IMR-90 (cell line): ENCODE measurements at regions not wholly inside any gene's neighbourhood (a gene's known extent, or its start where the extent isn't known, plus 50 kb on each side); places are given as distances from the start of the nearest gene placed in this dataset.

Experiments
- ATAC-seq: fragments of 200-7000 bp; cut with Tn5 transposase; 2 replicates; pipeline ENCODE4 v1.9.1; 2020; ENCODE audit warnings: low read depth, mild to moderate bottlenecking, moderate library complexity
- BruUV-seq: library from RNA; stranded (reverse); fragments of 400-500 nt; replicated peaks from 2 replicates; lab custom pipeline; 2021; lab: Mats Ljungman, UMichigan
- CTCF ChIA-PET: fragments of 300-600 bp; formaldehyde crosslinking; extraction: SDS; loops from one replicate; lab custom pipeline; 2021; ENCODE audit warnings: antibody characterized with exemption; lab: Yijun Ruan, JAX
- POLR2A ChIA-PET: fragments of 300-600 bp; sonication (Branson Sonifier 250); formaldehyde crosslinking; loops from one replicate; lab custom pipeline; 2022; ENCODE audit warnings: antibody characterized with exemption; ENCODE audit not compliant: unreplicated experiment; lab: Charles Lee
- DNase-seq: peaks from one replicate; pipeline ENCODE4 v3.0.0; 2013
- H2AFZ ChIP-seq: replicated peaks from 2 replicates; pipeline ENCODE3; 2013; ENCODE audit warnings: low read length, mild to moderate bottlenecking; ENCODE audit not compliant: poor library complexity
- H2AK5ac ChIP-seq: 2 replicates; pipeline ENCODE4 v1.6.1; 2013; ENCODE audit warnings: low read depth, low read length, inconsistent platforms
- H2AK9ac ChIP-seq: replicated peaks from 2 replicates; pipeline ENCODE3; 2013; ENCODE audit warnings: mild to moderate bottlenecking, low read depth, low read length, moderate library complexity; ENCODE audit not compliant: poor library complexity
- H2BK120ac ChIP-seq: 2 replicates; pipeline ENCODE4 v1.6.1; 2013; ENCODE audit warnings: low read depth, low read length, inconsistent platforms
- H2BK15ac ChIP-seq: 3 replicates; pipeline ENCODE4 v1.6.1; 2013; ENCODE audit warnings: low read depth, low read length, inconsistent platforms
- H2BK20ac ChIP-seq: 2 replicates; pipeline ENCODE4 v1.6.1; 2013; ENCODE audit warnings: low read depth, mild to moderate bottlenecking, inconsistent platforms, low read length, moderate library complexity
- H2BK5ac ChIP-seq: 2 replicates; pipeline ENCODE4 v1.6.1; 2013; ENCODE audit warnings: mild to moderate bottlenecking, low read depth, low read length, inconsistent platforms; ENCODE audit not compliant: poor library complexity, severe bottlenecking
- H3K14ac ChIP-seq: replicated peaks from 2 replicates; pipeline ENCODE4 v1.6.1; 2013; ENCODE audit warnings: low read depth, low read length, inconsistent platforms
- H3K18ac ChIP-seq: 2 replicates; pipeline ENCODE4 v1.6.1; 2013; ENCODE audit warnings: low read depth, low read length, control low read depth
- H3K23ac ChIP-seq: 2 replicates; pipeline ENCODE4 v1.6.1; 2013; ENCODE audit warnings: low read depth, low read length, inconsistent platforms
- H3K27ac ChIP-seq: 2 replicates; pipeline ENCODE4 v1.5.1; 2013; ENCODE audit warnings: mild to moderate bottlenecking, control low read depth, low read length; ENCODE audit not compliant: insufficient read depth
- H3K27me3 ChIP-seq: 2 replicates; pipeline ENCODE4 v1.6.1; 2013; ENCODE audit warnings: low read length; ENCODE audit not compliant: control insufficient read depth, insufficient read depth
- H3K36me3 ChIP-seq: 2 replicates; pipeline ENCODE4 v1.6.1; 2013; ENCODE audit warnings: low read length, mixed read lengths; ENCODE audit not compliant: control insufficient read depth, insufficient read depth
- H3K4ac ChIP-seq: 2 replicates; pipeline ENCODE4 v1.6.1; 2013; ENCODE audit warnings: low read depth, low read length, inconsistent platforms
- H3K4me1 ChIP-seq: 2 replicates; pipeline ENCODE4 v1.6.1; 2013; ENCODE audit warnings: low read length, mixed read lengths; ENCODE audit not compliant: control insufficient read depth, insufficient read depth
- H3K4me2 ChIP-seq: 2 replicates; pipeline ENCODE4 v1.6.1; 2013; ENCODE audit warnings: low read depth, mild to moderate bottlenecking, control low read depth, low read length, moderate library complexity
- H3K4me3 ChIP-seq: 2 replicates; pipeline ENCODE4 v1.5.1; 2013; ENCODE audit warnings: low read depth, mild to moderate bottlenecking, control low read depth, low read length, moderate library complexity; ENCODE audit not compliant: insufficient read depth
- H3K56ac ChIP-seq: 2 replicates; pipeline ENCODE4 v1.6.1; 2013; ENCODE audit warnings: low read length, inconsistent platforms; ENCODE audit not compliant: insufficient read depth; ENCODE audit errors: extremely low read depth
- H3K79me1 ChIP-seq, 2 experiments: 2 replicates each; pipeline ENCODE4 v1.6.1; 2013; ENCODE audit warnings: low read length in 2 of 2, inconsistent platforms in 1 of 2, low read depth in 1 of 2
- H3K9ac ChIP-seq: 2 replicates; pipeline ENCODE4 v1.6.1; 2013; ENCODE audit warnings: low read depth, low read length, control low read depth
- H3K9me1 ChIP-seq: 2 replicates; pipeline ENCODE4 v1.6.1; 2013; ENCODE audit warnings: low read length, inconsistent platforms; ENCODE audit not compliant: insufficient read depth
- H3K9me3 ChIP-seq: 2 replicates; pipeline ENCODE4 v1.6.1; 2013; ENCODE audit warnings: low read length; ENCODE audit not compliant: control insufficient read depth, insufficient read depth
- H4K20me1 ChIP-seq: 2 replicates; pipeline ENCODE4 v1.6.1; 2013; ENCODE audit warnings: low read length, inconsistent platforms; ENCODE audit not compliant: insufficient read depth
- H4K5ac ChIP-seq: 2 replicates; pipeline ENCODE4 v1.6.1; 2013; ENCODE audit warnings: mild to moderate bottlenecking, low read depth, low read length, control low read depth
- H4K8ac ChIP-seq, 2 experiments: 2 replicates each; pipeline ENCODE4 v1.6.1; 2013; ENCODE audit warnings: low read depth in 2 of 2, low read length in 2 of 2, control low read depth in 1 of 2, inconsistent platforms in 1 of 2
- H4K91ac ChIP-seq: 2 replicates; pipeline ENCODE4 v1.6.1; 2013; ENCODE audit warnings: low read depth, low read length, inconsistent platforms; ENCODE audit not compliant: insufficient read depth
- RFX5 ChIP-seq: IDR thresholded peaks from 2 replicates; pipeline ENCODE4 v1.8.0; 2012; ENCODE audit warnings: low read depth, mild to moderate bottlenecking, low read length, moderate library complexity
- dilution Hi-C: fragments of 300-500 bp; cut with HindIII; formaldehyde crosslinking; loops from one replicate; pipeline ENCODE4 v1.14.3; 2018; ENCODE audit warnings: low sequenced_read_pairs; ENCODE audit not compliant: unreplicated experiment
- in situ Hi-C: fragments of 300-500 bp; cut with MboI; formaldehyde crosslinking; loops from 3 replicates; pipeline ENCODE4 v1.14.3; 2019; ENCODE audit warnings: low sequenced_read_pairs, inconsistent platforms, mixed read lengths
- intact Hi-C: fragments of 100-400 bp; cut with micrococcal nuclease; formaldehyde crosslinking; loops from 2 replicates; pipeline ENCODE4 v1.10.0; 2022

- ChIA-PET CTCF (no interaction called here), POLR2A (no interaction called here)
- no peak overlapping the region for H2AK9ac ChIP-seq
- DNase-seq (no peak), ATAC-seq (no peak)
- H3K18ac ChIP-seq, result 0 out of 2 replicates have a peak overlapping the region, but pooled peaks have one; percentile 27
- no TSS peak for BruUV-seq
- H2AK5ac ChIP-seq, result no peak overlapping the region
- no peak overlapping the region for H3K27ac ChIP-seq
- dilution Hi-C loops, result no loop called here
- H2BK20ac ChIP-seq, result no peak overlapping the region
- H3K4me3 ChIP-seq, result no peak overlapping the region
- H3K9me3 ChIP-seq, result no peaks in the 10 kb centered on the region
- H3K14ac ChIP-seq, result 0 out of 2 replicates have a peak overlapping the region, but pooled peaks have one; percentile 0
- no peaks in the 10 kb centered on the region for H3K9me1 ChIP-seq
- in situ Hi-C loops, result no loop called here
- H3K4me1 ChIP-seq, result no peaks in the 10 kb centered on the region; the same call in 1 of the 2 replicates
- TF ChIP-seq RFX5, result no peak
- no peak overlapping the region for H3K23ac ChIP-seq
- H2AFZ ChIP-seq, result peak overlapping the region; percentile 12
- intact Hi-C loops, result no loop called here
- no peaks in the 10 kb centered on the region for H4K20me1 ChIP-seq
- H2BK120ac ChIP-seq, result peak overlapping the region; percentile 9; the same call in 1 of the 2 replicates
- H2BK5ac ChIP-seq, result no peak overlapping the region
- H3K56ac ChIP-seq, result no peak overlapping the region
- no peak overlapping the region for H4K91ac ChIP-seq
- H3K4ac ChIP-seq, result no peak overlapping the region
- H3K79me1 ChIP-seq, result no peaks in the 10 kb centered on the region
- no peak overlapping the region for H3K4me2 ChIP-seq
- H4K5ac ChIP-seq, result peak overlapping the region; percentile 20; the same call in 1 of the 2 replicates
- H3K27me3 ChIP-seq, result no peaks in the 10 kb centered on the region
- no peaks in the 10 kb centered on the region for H3K36me3 ChIP-seq
- H4K8ac ChIP-seq, result no peak overlapping the region; a peak in 1 of 4 replicates
- H3K9ac ChIP-seq, result no peak overlapping the region
- no peak overlapping the region for H2BK15ac ChIP-seq
Measured at GRCh38 chr13:37168926-37169325, 63.5 kb upstream of the CSNK1A1L start.
